ENCODE measurements at regions not wholly inside any gene's neighbourhood (a gene's known extent, or its start where the extent isn't known, plus 50 kb on each side); places are given as distances from the start of the nearest gene placed in this dataset.
"Not testable (repeated sequence)": the region's sequence is repeated elsewhere in the genome, so short reads cannot be mapped to it uniquely, and the experiment has no call there.

- not testable (repeated sequence) for TF ChIP-seq CTCF (IDR thresholded peaks at IDR 0.05; ENCODE audit: poor library complexity, severe bottlenecking); POLR2AphosphoS5 (IDR thresholded peaks at IDR 0.05); EP300 (conservative IDR thresholded peaks at IDR 0.05; ENCODE audit: poor library complexity, severe bottlenecking); TAF1 (IDR thresholded peaks at IDR 0.05; ENCODE audit: low read depth); REST (IDR thresholded peaks at IDR 0.05; ENCODE audit: borderline replicate concordance)
These were observed 373.4 kb downstream of the GOLGA6L6 start for GRCh38 chr15:20168221-20168620.

All from neural cell (in vitro differentiated cells).